Activated T-cell treated with anti-CD3 and anti-CD28 coated beads, Interleukin-2, amount 50 U/mL, for 4 hours (primary cell): ENCODE measurements at regions not wholly inside any gene's neighbourhood (a gene's known extent, or its start where the extent isn't known, plus 50 kb on each side); places are given as distances from the start of the nearest gene placed in this dataset.

Source experiments
- ATAC-seq, 2 donors: fragments of 200-7000 bp; cut with Tn5 transposase; one replicate each; pipeline ENCODE4 v1.10.0; 2021
- DNase-seq: peaks from one replicate; pipeline ENCODE4 v3.0.0-alpha.2; 2020
- H3K27me3 Mint-ChIP-seq: one replicate; pipeline ENCODE4 v1.8.0; 2021; ENCODE audit warnings: low read depth, mixed read lengths
- H3K36me3 Mint-ChIP-seq: one replicate; pipeline ENCODE4 v1.8.0; 2022; ENCODE audit warnings: mixed read lengths; ENCODE audit not compliant: insufficient read depth
- H3K4me1 Mint-ChIP-seq: one replicate; pipeline ENCODE4 v1.8.0; 2021; ENCODE audit warnings: low read depth, mixed read lengths
- H3K4me3 Mint-ChIP-seq: one replicate; pipeline ENCODE4 v1.8.0; 2021; ENCODE audit warnings: mild to moderate bottlenecking, moderate library complexity, mixed read lengths
- H3K9me3 Mint-ChIP-seq: one replicate; pipeline ENCODE4 v1.8.0; 2021; ENCODE audit warnings: mixed read lengths

GRCh38 chr12:127308148-127308547 lies 958.8 kb upstream of the TMEM132C start:
- no peak for DNase-seq
- H3K4me3 Mint-ChIP-seq = no peak overlapping the region
- ATAC-seq = no peak

DNA sequence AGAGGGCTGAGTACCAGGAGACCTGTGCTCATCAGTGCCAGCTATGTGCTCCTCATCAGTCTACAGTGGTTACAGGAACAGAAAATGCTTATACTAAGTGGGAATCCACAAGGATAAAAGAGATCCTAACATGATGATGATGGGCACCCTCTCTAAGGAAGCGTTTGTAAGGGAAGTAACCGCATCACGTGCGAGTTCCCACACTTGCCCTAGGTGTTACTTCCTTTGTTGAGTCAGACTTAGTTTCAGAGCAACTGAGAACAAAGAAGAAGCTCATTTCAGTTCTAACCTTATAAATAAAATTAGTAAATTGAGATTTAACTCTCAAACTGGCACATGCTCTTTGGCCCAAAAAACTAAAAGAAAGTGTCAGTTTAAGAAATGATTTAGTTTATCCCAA lies 956.4 kb upstream of the TMEM132C start:
- no peaks in the 10 kb centered on the region for H3K36me3 Mint-ChIP-seq
- H3K4me3 Mint-ChIP-seq = no peak overlapping the region
- no peak for ATAC-seq

More at GRCh38 chr12:127308148-127308547, 958.8 kb upstream of the TMEM132C start:
- Mint-ChIP-seq H3K9me3 (no peaks in the 10 kb centered on the region), H3K4me1 (no peaks in the 10 kb centered on the region), H3K27me3 (no peaks in the 10 kb centered on the region), H3K36me3 (no peaks in the 10 kb centered on the region)

DNA sequence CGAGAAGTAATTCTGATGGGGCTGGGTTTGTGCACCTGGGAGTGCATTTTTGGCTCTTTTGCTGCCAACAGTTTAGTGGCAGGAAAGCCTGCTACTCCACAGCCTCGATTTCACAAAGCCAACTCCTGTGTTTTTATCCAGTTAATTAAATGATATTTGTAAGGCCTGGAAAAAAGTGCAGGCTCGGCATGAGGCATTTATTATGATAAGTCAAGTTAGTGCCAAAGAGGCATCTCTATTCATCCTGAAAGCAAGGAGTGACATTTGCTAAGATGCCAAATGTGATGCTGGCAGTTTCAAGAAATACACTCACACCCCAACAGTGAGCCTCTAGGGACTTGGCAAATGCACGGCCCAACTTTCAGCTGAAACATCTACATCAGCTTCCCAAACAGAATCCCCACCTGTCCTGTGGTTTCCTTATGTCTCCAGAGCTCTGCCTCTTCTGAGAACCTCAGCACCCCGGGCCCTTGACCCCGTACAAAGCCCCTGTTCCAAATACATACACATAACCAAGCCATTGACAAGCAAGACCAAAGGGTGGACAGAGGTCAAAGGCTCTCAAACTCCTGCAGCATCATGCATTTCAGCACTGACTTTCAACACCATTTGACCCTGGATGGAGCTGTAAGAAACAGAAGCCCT lies 955.1 kb upstream of the TMEM132C start:
- no peaks in the 10 kb centered on the region for H3K4me1 Mint-ChIP-seq
- DNase-seq (no peak), ATAC-seq (no peak)
- H3K4me3 Mint-ChIP-seq = no peak overlapping the region
- H3K27me3 Mint-ChIP-seq = no peaks in the 10 kb centered on the region
- no peaks in the 10 kb centered on the region for H3K36me3 Mint-ChIP-seq
- H3K9me3 Mint-ChIP-seq = peaks cover 7% of the 10 kb centered on the region

More for the DNA sequence above, 956.4 kb upstream of the TMEM132C start:
- no peaks in the 10 kb centered on the region for H3K27me3 Mint-ChIP-seq
- no peaks in the 10 kb centered on the region for H3K4me1 Mint-ChIP-seq
- H3K9me3 Mint-ChIP-seq = peaks cover 7% of the 10 kb centered on the region
- DNase-seq = no peak

DNA sequence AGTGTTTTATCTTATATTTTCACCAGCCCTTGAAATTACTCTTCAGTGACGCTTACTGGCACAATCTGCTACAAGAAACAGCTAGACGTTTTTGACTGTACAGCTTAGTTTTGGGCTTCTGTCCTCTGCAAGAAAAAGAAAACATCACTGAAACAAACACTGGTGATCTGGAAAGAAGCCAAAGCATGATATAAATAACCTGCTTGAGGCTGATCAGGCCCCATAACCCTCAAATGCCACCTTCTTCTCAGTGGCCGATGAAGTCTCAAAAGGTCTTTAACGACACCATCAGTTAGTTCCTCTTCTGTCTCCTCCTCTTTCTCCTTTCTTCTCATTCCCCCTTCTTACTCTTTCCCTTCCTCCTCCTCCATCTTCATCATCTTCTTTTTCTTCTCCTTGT lies 942.3 kb upstream of the TMEM132C start:
- Mint-ChIP-seq H3K4me3 (no peak overlapping the region), H3K4me1 (no peaks in the 10 kb centered on the region), H3K9me3 (peaks cover 6% of the 10 kb centered on the region), H3K27me3 (no peaks in the 10 kb centered on the region), H3K36me3 (no peaks in the 10 kb centered on the region)
- ATAC-seq (no peak), DNase-seq (no peak)

- no peaks in the 10 kb centered on the region for H3K4me1 Mint-ChIP-seq
- H3K9me3 Mint-ChIP-seq = no peaks in the 10 kb centered on the region
- H3K4me3 Mint-ChIP-seq = no peak overlapping the region
- ATAC-seq (no peak), DNase-seq (no peak)
- no peaks in the 10 kb centered on the region for H3K27me3 Mint-ChIP-seq
- H3K36me3 Mint-ChIP-seq = no peaks in the 10 kb centered on the region
Measured at GRCh38 chr12:127327986-127328385, 939.0 kb upstream of the TMEM132C start.

- H3K9me3 Mint-ChIP-seq = no peaks in the 10 kb centered on the region
- ATAC-seq (no peak), DNase-seq (no peak)
- H3K4me3 Mint-ChIP-seq = no peak overlapping the region
- H3K27me3 Mint-ChIP-seq = no peaks in the 10 kb centered on the region
- no peaks in the 10 kb centered on the region for H3K4me1 Mint-ChIP-seq
- H3K36me3 Mint-ChIP-seq = no peaks in the 10 kb centered on the region
Measured at GRCh38 chr12:127328867-127329266, 938.1 kb upstream of the TMEM132C start.

DNA sequence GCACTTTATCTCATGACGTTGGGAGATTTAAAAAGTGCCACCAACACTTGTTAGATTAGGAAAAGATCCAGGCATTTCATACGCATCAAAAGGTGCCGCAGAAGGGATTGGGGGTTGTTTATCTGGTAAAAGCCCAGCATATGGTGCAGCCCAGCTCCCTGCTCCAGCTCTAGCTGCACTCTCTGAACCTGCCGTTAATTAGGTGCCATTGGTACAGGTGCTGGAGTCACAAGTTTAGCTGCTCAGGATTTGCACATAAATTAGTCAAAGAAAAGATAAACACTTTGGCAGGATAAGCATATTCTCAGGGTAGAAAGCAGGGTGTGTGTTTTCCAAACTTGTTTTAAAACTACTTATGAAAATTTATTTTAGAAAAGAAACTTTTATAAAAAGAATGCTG lies 932.6 kb upstream of the TMEM132C start:
- ATAC-seq (no peak), DNase-seq (no peak)
- no peaks in the 10 kb centered on the region for H3K9me3 Mint-ChIP-seq
- no peaks in the 10 kb centered on the region for H3K36me3 Mint-ChIP-seq
- H3K27me3 Mint-ChIP-seq = no peaks in the 10 kb centered on the region
- H3K4me1 Mint-ChIP-seq = no peaks in the 10 kb centered on the region
- no peak overlapping the region for H3K4me3 Mint-ChIP-seq

DNA sequence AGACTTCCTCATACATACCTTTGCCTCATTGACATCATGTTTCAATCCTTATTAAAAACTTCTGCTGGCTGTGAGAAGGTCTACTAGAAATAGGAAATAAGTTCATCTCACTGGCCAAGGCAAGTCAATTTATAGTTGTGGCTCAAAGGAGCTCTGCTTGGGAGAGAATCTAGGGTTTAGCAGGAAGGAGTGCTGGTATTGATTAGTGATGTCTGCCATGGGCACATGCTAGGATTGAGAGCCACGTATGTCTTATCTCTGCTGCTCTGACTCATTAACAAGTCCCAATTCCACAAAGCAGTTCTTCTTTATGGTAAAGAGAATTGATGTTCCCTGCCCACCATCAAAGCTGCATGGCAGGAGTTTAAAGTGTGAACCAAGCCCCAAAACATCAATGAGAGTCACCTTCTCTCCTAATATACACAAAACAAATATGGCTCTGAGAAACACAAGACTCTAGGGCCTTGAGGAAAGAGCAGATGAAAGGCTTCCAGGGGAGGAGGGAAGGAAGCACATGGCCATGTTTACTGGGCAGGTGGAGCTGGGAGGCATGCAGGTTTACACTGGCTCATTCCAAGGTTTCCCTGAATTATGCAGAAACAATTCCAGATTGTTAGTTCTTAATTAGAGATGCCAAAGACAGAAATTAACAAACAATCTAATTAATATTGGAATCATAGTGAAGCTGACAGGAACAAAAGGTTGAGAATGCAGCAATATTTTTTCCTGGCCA lies 931.9 kb upstream of the TMEM132C start:
- no peak for ATAC-seq

DNA sequence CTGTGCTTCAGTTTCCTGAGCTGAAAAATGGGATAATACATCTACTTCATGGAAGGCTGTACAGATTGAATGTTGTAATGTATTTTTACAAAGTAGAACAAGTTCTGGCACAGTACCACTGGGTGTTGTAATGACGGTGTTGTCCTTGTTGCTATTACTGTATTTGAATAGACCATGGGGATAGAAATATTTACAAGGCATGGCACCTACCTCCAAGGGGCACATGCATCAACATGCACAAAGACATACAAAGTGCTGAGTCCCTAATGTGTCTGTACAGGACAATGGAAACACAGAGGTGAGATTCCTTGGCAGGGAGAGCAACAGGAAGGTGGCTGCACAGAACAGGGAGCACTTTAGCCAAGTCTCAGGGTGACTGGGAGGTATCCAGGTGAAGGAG lies 930.6 kb upstream of the TMEM132C start:
- ATAC-seq (no peak), DNase-seq (no peak)
- no peaks in the 10 kb centered on the region for H3K36me3 Mint-ChIP-seq
- no peak overlapping the region for H3K4me3 Mint-ChIP-seq
- H3K9me3 Mint-ChIP-seq = no peaks in the 10 kb centered on the region
- H3K4me1 Mint-ChIP-seq = no peaks in the 10 kb centered on the region
- no peaks in the 10 kb centered on the region for H3K27me3 Mint-ChIP-seq

More for the DNA sequence above, 931.9 kb upstream of the TMEM132C start:
- DNase-seq = no peak
- Mint-ChIP-seq H3K4me1 (no peaks in the 10 kb centered on the region), H3K36me3 (no peaks in the 10 kb centered on the region), H3K27me3 (no peaks in the 10 kb centered on the region), H3K4me3 (no peak overlapping the region), H3K9me3 (no peaks in the 10 kb centered on the region)

- ATAC-seq = no peak
- H3K4me1 Mint-ChIP-seq = no peaks in the 10 kb centered on the region
- no peak overlapping the region for H3K4me3 Mint-ChIP-seq
- no peaks in the 10 kb centered on the region for H3K36me3 Mint-ChIP-seq
- no peak for DNase-seq
- H3K9me3 Mint-ChIP-seq = no peaks in the 10 kb centered on the region
- peaks cover 2% of the 10 kb centered on the region for H3K27me3 Mint-ChIP-seq
Measured at GRCh38 chr12:127339065-127339464, 927.9 kb upstream of the TMEM132C start.

- Mint-ChIP-seq H3K27me3 (peaks cover 2% of the 10 kb centered on the region), H3K4me1 (no peaks in the 10 kb centered on the region), H3K4me3 (no peak overlapping the region), H3K9me3 (no peaks in the 10 kb centered on the region), H3K36me3 (no peaks in the 10 kb centered on the region)
- ATAC-seq (no peak), DNase-seq (no peak)
Measured at GRCh38 chr12:127340381-127340780, 926.6 kb upstream of the TMEM132C start.

DNA sequence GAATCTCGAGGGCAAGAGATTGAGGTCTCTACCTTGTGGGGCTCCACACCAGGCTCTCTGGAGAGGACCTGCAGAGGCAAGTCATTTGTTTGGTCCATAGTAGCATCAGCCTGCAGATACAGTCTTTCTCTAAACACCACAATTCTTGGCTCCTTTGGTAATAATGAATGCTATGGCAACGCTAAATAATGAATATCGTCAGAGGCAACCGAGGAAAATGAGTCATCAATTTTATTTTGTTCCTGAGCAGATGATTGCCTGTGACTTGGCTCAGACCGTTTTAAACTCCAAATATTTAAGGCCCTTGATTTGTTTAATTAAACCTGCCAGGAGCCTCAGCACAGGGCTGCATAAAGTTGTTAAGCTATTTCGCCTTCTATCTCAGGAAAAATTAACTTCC lies 924.1 kb upstream of the TMEM132C start:
- H3K4me3 Mint-ChIP-seq = no peak overlapping the region
- H3K4me1 Mint-ChIP-seq = no peaks in the 10 kb centered on the region
- peaks cover 4% of the 10 kb centered on the region for H3K27me3 Mint-ChIP-seq
- DNase-seq = no peak
- no peaks in the 10 kb centered on the region for H3K36me3 Mint-ChIP-seq
- H3K9me3 Mint-ChIP-seq = peaks cover 14% of the 10 kb centered on the region
- ATAC-seq = no peak

DNA sequence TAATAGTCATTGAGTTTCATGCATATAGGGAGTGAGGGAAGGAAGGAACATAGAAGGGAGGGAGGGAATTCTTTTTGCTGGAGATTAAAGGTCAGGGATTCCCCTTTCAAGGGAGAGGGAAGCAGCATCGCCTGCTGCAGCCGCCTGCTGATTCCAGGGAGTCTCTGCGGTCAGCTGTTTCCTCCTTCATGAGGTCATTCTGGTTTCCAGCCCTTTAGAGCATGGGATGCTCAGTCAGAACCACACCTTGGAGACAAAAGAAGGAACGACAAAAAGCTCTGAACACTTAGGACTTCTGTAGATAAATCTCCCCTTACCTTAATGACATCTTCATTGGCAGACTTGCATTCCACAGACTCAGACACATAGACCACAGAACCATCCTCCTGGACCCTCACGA lies 923.0 kb upstream of the TMEM132C start:
- Mint-ChIP-seq H3K4me3 (no peak overlapping the region), H3K4me1 (no peaks in the 10 kb centered on the region), H3K9me3 (peaks cover 14% of the 10 kb centered on the region), H3K27me3 (peaks cover 4% of the 10 kb centered on the region), H3K36me3 (no peaks in the 10 kb centered on the region)
- ATAC-seq (no peak), DNase-seq (no peak)

DNA sequence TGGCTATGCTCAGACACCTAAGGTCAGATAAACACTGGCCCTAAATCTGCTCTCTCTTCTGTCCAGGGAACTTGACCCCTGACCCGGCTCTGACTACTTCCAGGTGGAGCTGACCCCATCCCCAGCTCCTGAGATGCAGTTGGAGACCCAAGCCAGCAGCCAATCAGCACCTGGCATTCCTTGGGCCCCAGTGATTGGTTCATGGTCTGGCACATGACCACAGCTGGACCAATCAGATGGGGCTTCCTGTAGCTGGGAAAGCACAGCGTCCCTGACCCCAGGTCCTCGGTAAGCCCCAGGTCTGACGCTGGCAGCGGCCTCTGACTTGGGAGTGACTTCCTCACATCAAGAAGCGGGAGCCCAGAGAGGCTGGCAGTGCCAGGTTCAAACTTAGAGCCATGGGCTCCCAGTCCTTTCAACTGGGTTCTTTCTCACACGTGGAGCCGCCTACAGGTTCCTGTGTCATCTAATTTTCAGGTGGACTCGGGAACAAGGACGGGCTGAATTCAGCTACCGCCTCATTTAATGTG lies 915.4 kb upstream of the TMEM132C start:
- peaks cover 13% of the 10 kb centered on the region for H3K9me3 Mint-ChIP-seq
- H3K36me3 Mint-ChIP-seq = no peaks in the 10 kb centered on the region
- no peaks in the 10 kb centered on the region for H3K4me1 Mint-ChIP-seq
- H3K27me3 Mint-ChIP-seq = peaks cover 7% of the 10 kb centered on the region
- DNase-seq (no peak), ATAC-seq (no peak)
- H3K4me3 Mint-ChIP-seq = no peak overlapping the region
